Activated naive CD8-positive, alpha-beta T cell treated with anti-CD3 and anti-CD28 coated beads, Interleukin-2, amount 10 ng/mL, durations not matched to agents 7 days and 5 days (primary cell): ENCODE measurements at regions not wholly inside any gene's neighbourhood (a gene's known extent, or its start where the extent isn't known, plus 50 kb on each side); places are given as distances from the start of the nearest gene placed in this dataset.
A peak's percentile ranks its signal among the peaks of the same experiment; 100 is the strongest.
"Not testable (repeated sequence)": the region's sequence is repeated elsewhere in the genome, so short reads cannot be mapped to it uniquely, and the experiment has no call there.

ENCODE experiments used
- ATAC-seq: fragments of 150-1000 bp; cut with Tn5 transposase; one replicate; pipeline ENCODE4 v1.10.0; 2021; ENCODE audit warnings: low read depth, moderate library complexity
- POLR2A ChIA-PET: fragments of 350-600 bp; sonication (Branson Sonifier 250); formaldehyde crosslinking; loops from one replicate; lab custom pipeline; 2021; ENCODE audit warnings: antibody characterized with exemption; lab: Charles Lee
- DNase-seq: peaks from one replicate; pipeline ENCODE4 v3.0.0; 2021
- H3K27ac Mint-ChIP-seq: one replicate; pipeline ENCODE4 v1.8.0; 2022; ENCODE audit warnings: mild to moderate bottlenecking, mixed read lengths
- H3K27me3 Mint-ChIP-seq: one replicate; pipeline ENCODE4 v1.8.0; 2022; ENCODE audit warnings: mild to moderate bottlenecking, moderate library complexity, mixed read lengths
- H3K36me3 Mint-ChIP-seq: one replicate; pipeline ENCODE4 v1.8.0; 2021; ENCODE audit warnings: mild to moderate bottlenecking, mixed read lengths
- H3K4me1 Mint-ChIP-seq: one replicate; pipeline ENCODE4 v1.8.0; 2021; ENCODE audit warnings: mixed read lengths
- H3K4me3 Mint-ChIP-seq: one replicate; pipeline ENCODE4 v1.8.0; 2022; ENCODE audit warnings: mild to moderate bottlenecking, moderate library complexity, mixed read lengths
- H3K9me3 Mint-ChIP-seq: one replicate; pipeline ENCODE4 v1.8.0; 2021; ENCODE audit warnings: mixed read lengths

DNA sequence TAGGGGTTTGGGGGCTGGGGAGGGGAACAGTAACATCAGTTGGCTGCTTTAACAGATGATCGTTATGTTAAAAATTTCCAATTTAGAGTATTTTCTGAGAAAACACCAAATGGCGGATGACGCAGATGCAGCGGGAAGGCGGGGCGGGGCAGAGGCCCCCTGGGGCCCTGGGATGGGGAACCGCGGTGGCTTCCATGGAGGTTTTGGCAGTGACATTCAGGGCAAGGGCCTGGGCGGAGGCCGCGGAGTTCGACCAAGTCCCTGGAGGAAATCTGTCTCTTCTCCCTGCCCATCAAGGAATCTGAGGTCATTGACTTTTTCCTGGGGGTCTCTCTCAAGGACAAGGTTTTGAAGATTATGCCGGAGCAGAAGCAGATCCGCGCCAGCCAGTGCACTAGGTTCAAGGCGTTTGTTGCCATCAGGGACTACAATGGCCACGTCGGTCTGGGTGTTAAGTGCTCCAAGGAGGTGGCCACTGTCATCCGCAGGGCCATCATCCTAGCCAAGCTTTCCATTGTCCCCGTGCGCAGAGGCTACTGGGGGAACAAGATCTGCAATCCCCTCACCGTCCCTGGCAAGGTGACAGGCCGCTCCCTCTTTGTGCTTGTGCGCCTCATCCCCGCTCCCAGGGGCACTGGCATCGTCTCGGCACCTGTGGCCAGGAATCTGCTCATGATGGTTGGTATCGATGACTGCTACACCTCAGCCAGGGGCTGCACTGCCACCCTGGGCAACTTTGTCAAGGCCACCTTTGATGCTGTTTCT, 310.2 kb downstream of the PTPRC start:
- Mint-ChIP-seq H3K27me3 (no peaks in the 10 kb centered on the region), H3K4me3 (no peak overlapping the region), H3K36me3 (peaks cover 11% of the 10 kb centered on the region), H3K9me3 (no peaks in the 10 kb centered on the region), H3K27ac (no peak overlapping the region), H3K4me1 (peaks cover 6% of the 10 kb centered on the region)
- ATAC-seq: no peak
- POLR2A ChIA-PET: no interaction called here
- DNase-seq: no peak

DNA sequence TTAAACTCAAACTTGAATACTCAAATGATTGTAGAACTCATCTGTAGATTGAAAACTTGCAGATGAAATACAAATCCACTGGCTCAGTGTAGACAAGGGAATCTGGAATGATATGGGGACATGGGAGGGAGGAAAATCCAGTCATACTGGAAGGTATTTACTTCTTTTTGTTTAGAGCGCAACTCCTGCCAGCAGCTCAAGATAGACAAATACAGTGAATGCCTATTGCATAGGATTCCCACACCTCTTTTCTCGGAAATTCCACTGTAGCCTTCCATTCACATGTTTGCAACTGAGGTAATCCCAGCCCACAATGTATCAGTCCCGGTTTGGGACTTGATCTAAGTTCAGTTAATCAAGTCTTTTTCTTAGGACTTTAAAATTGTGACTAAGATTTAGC, 311.2 kb downstream of the PTPRC start:
- Mint-ChIP-seq H3K4me3 (no peak overlapping the region), H3K4me1 (peaks cover 8% of the 10 kb centered on the region), H3K27me3 (no peaks in the 10 kb centered on the region), H3K36me3 (peaks cover 13% of the 10 kb centered on the region), H3K27ac (no peak overlapping the region), H3K9me3 (peaks cover 2% of the 10 kb centered on the region)
- ATAC-seq (no peak), DNase-seq (no peak)
- POLR2A ChIA-PET: interaction anchor here (1.9 kb wide), 1 partner anchor 14 kb away, joined by 6 read pairs; no protein-coding TSS in a partner anchor

DNA sequence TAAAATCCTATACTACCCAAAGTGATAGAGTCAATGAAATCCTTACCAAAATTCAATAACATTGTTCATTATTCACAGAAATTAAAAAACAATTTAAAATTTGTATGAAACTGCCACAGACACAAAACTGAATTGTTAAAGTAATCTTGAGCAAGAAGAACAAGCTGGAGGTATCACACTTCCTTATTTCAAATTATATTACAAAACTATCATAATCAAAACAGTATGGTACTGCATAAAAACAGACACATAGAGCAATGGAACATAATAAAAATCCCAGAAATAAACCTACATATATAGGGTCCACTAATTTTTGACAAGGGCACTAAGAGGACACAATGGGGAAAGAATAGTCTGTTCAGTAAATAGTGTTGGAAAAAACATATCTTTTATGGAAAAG, 316.2 kb downstream of the PTPRC start:
- Mint-ChIP-seq H3K4me1 (peaks cover 24% of the 10 kb centered on the region), H3K9me3 (peaks cover 8% of the 10 kb centered on the region), H3K4me3 (no peak overlapping the region), H3K27me3 (no peaks in the 10 kb centered on the region), H3K36me3 (peaks cover 20% of the 10 kb centered on the region), H3K27ac (no peak overlapping the region)
- no peak for ATAC-seq
- POLR2A ChIA-PET: interaction anchor here (1.6 kb wide), 1 partner anchor 18 kb away, joined by 4 read pairs; no protein-coding TSS in a partner anchor
- no peak for DNase-seq

DNA sequence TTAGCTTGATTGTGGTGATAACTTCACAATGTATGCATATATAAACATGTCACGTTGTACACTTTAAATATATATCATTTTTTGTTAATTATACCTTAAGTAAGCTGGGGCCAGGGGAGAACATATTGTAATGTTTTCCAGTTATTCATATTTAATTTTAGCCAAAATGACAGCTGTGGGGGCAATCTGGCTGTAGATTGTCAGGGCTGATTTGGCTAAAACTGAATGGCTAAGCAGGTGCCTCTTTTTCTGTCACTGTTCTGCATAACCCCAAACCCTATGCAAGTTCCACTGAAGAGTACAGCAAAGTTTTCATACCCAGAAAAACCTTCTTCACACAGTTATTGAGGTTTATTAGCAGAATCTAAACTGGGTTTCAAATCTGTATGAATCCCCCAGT, 318.2 kb downstream of the PTPRC start:
- H3K27me3 Mint-ChIP-seq: no peaks in the 10 kb centered on the region
- H3K4me3 Mint-ChIP-seq: no peak overlapping the region
- ATAC-seq: no peak
- H3K36me3 Mint-ChIP-seq: peaks cover 17% of the 10 kb centered on the region
- peaks cover 9% of the 10 kb centered on the region for H3K9me3 Mint-ChIP-seq
- no peak for DNase-seq
- POLR2A ChIA-PET: interaction anchor here (1.6 kb wide), 1 partner anchor 20 kb away, joined by 4 read pairs; no protein-coding TSS in a partner anchor
- peaks cover 18% of the 10 kb centered on the region for H3K4me1 Mint-ChIP-seq
- no peak overlapping the region for H3K27ac Mint-ChIP-seq

DNA sequence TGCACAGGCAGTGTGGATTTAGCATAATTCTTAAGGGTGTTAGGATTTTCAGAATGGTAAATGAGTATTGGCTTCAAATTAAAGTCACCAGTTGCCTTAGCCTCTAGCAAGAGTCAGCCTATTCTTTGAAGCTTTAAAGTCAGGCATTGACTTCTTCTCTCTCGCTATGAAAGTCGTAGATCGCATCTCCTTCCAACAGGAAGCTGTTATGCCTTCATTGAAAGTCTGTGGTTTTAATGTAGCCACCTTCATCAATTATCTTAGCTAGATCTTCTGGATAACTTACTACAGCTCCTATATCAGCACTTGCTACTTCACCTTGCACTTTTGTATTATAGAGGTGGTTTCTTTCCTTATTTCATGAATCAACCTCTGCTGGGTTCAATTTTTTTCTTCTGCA, 320.2 kb downstream of the PTPRC start:
- Mint-ChIP-seq H3K27me3 (no peaks in the 10 kb centered on the region), H3K36me3 (peaks cover 34% of the 10 kb centered on the region), H3K4me1 (peaks cover 33% of the 10 kb centered on the region), H3K27ac (peak overlapping the region; percentile 70), H3K4me3 (peak overlapping the region; percentile 17), H3K9me3 (peaks cover 12% of the 10 kb centered on the region)
- POLR2A ChIA-PET: interaction anchor here (1.0 to 1.3 kb wide), 2 partner anchors 8 to 22 kb away, joined by 4 to 5 read pairs; no protein-coding TSS in a partner anchor
- ATAC-seq (peak; percentile 65), DNase-seq (no peak)

DNA sequence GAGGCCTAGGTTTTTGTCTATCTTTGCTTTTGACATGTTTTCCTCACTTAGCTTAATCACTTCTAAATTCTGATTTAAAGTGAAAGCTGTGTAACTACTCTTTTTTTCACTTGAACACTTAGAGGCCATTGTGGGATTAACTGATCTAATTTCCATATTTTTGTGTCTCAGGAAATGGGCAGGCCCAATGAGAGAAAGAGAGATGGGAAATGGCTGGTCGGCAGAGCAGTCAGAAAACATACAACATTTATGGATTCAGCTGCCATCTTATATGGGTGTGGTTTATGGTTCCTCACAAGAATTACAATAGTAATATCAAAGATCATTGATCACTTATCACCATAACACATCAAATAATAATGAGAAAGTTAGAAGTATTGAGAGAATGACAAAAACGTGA, 320.8 kb downstream of the PTPRC start:
- DNase-seq (no peak), ATAC-seq (no peak)
- POLR2A ChIA-PET: interaction anchor here (0.7 to 1.3 kb wide), 2 partner anchors 22 to 24 kb away, joined by 3 to 5 read pairs; no protein-coding TSS in a partner anchor
- Mint-ChIP-seq H3K9me3 (peaks cover 10% of the 10 kb centered on the region), H3K27me3 (no peaks in the 10 kb centered on the region), H3K4me3 (peak overlapping the region; percentile 17), H3K4me1 (peaks cover 37% of the 10 kb centered on the region), H3K27ac (peak overlapping the region; percentile 70), H3K36me3 (peaks cover 35% of the 10 kb centered on the region)

DNA sequence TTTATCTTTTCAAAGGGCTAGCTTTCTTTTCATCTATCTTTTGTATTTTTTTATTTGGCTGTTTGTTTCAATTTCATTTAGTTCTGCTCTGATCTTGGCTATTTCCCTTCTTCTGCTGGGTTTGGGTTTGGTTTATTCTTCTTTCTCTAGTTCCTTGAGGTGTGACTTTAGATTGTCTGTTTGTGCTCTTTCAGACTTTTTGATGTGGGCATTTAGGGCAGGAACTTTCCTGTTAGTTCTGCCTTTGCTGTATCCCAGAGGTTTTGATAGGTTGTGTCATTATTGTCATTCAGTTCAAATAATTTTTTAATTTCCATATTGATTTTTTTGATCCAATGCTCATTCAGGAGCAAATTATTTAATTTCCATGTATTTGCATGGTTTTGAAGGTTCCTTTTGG, 325.0 kb downstream of the PTPRC start:
- Mint-ChIP-seq H3K9me3 (peaks cover 14% of the 10 kb centered on the region), H3K4me1 (peaks cover 52% of the 10 kb centered on the region), H3K4me3 (peak overlapping the region; percentile 68), H3K36me3 (peaks cover 51% of the 10 kb centered on the region), H3K27ac (peak overlapping the region; percentile 85)
- DNase-seq, H3K27me3 Mint-ChIP-seq, ATAC-seq: not testable (repeated sequence)
- POLR2A ChIA-PET: interaction anchor here (1.1 to 1.5 kb wide), 2 partner anchors 26 to 78 kb away, joined by 3 read pairs; no protein-coding TSS in a partner anchor

DNA sequence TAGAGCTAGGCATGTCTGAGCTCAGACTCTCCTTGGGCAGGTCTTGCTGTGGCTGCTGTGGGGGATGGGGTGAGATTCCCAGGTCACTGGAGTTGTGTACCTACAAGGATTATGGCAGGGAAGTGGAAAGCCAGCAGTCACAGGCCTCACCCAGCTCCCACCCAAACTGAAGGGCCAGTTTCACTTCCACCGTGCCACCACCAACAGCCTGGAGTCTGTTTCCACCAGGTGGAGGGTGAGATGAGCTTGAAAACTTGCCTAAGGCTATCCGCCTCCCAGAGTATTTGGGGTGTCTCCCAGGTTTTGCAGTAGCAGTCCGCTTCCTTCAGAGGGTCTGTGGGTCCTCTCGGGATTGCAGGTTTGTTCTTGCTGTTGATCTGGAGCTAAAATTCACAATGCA, 327.7 kb downstream of the PTPRC start:
- peaks cover 46% of the 10 kb centered on the region for H3K4me1 Mint-ChIP-seq
- no peaks in the 10 kb centered on the region for H3K27me3 Mint-ChIP-seq
- DNase-seq (no peak), ATAC-seq (no peak)
- POLR2A ChIA-PET: interaction anchor here (0.8 to 2.3 kb wide), 2 partner anchors 30 to 43 kb away, joined by 3 to 20 read pairs; no protein-coding TSS in a partner anchor
- H3K27ac Mint-ChIP-seq: peak overlapping the region; percentile 82
- peaks cover 14% of the 10 kb centered on the region for H3K9me3 Mint-ChIP-seq
- H3K36me3 Mint-ChIP-seq: peaks cover 49% of the 10 kb centered on the region
- peak overlapping the region; percentile 53 for H3K4me3 Mint-ChIP-seq

DNA sequence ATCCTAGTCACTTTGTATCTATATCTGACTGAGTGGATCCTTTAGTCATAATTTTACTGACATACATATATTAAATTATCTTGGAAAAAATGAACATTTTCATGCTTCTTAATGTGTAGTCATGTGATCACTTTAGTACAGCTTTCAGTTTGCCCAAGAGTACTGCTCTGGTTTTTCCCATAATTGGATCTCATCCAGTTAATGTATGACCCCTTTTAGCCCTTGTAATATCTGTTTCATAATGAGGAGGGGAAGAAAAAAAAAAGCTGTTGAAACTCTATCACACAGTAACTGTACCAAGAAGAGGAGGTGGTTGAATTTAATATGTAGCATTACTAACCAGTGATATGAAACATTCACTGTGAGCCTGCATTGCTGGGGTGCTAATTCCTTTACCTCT, 328.7 kb downstream of the PTPRC start:
- peak overlapping the region; percentile 79 for H3K27ac Mint-ChIP-seq
- ATAC-seq (no peak), DNase-seq (no peak)
- no peaks in the 10 kb centered on the region for H3K27me3 Mint-ChIP-seq
- H3K4me1 Mint-ChIP-seq: peaks cover 46% of the 10 kb centered on the region
- POLR2A ChIA-PET: interaction anchor here (0.8 to 2.3 kb wide), 2 partner anchors 9 to 31 kb away, joined by 4 to 20 read pairs; no protein-coding TSS in a partner anchor
- H3K36me3 Mint-ChIP-seq: peaks cover 45% of the 10 kb centered on the region
- peak overlapping the region; percentile 66 for H3K4me3 Mint-ChIP-seq
- peaks cover 16% of the 10 kb centered on the region for H3K9me3 Mint-ChIP-seq

DNA sequence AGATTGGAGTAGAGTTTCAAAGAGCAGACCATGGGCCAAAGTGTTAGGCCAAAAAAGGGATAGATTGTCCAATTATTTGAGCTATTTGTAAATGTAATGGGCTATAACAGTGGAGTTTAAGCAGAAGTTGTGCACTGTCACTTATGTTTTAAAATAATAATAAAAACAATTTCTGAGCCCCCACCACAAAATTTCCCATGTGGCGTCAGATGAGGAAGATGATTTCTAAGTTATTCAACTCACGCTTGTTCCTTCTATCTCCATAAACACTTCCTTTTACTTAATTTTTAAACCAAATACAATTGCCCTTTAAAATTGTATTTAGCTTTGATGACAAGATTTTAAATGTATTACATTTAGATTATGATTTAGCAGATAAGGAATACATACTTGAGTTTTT, 330.0 kb downstream of the PTPRC start:
- ATAC-seq (no peak), DNase-seq (no peak)
- POLR2A ChIA-PET: no interaction called here
- Mint-ChIP-seq H3K36me3 (peaks cover 38% of the 10 kb centered on the region), H3K27ac (no peak overlapping the region), H3K27me3 (no peaks in the 10 kb centered on the region), H3K4me1 (peaks cover 37% of the 10 kb centered on the region), H3K9me3 (peaks cover 13% of the 10 kb centered on the region), H3K4me3 (no peak overlapping the region)

DNA sequence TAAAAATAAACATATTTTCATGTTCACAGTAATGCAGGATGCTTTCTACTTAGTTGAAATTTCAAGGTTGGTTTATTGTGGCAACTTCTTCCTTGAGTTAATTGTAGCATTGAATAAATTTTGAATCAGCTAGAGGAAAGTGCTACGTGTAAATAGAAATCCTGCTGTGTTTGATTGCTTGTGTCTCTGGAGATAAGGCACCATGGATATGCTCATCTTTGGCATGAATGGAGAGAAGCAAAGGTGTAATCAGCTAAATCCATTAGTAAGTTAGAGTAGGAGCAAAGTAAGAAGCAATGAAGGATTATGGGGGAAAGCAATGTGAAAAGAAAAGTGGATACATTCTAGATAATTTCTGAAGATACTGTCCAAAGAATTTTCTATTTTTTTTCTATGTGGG, 331.1 kb downstream of the PTPRC start:
- Mint-ChIP-seq H3K9me3 (peaks cover 11% of the 10 kb centered on the region), H3K27ac (no peak overlapping the region), H3K36me3 (peaks cover 35% of the 10 kb centered on the region), H3K27me3 (no peaks in the 10 kb centered on the region), H3K4me3 (no peak overlapping the region), H3K4me1 (peaks cover 30% of the 10 kb centered on the region)
- POLR2A ChIA-PET: interaction anchor here (1.3 kb wide), 1 partner anchor 33 kb away, joined by 3 read pairs; no protein-coding TSS in a partner anchor
- ATAC-seq (no peak), DNase-seq (no peak)

DNA sequence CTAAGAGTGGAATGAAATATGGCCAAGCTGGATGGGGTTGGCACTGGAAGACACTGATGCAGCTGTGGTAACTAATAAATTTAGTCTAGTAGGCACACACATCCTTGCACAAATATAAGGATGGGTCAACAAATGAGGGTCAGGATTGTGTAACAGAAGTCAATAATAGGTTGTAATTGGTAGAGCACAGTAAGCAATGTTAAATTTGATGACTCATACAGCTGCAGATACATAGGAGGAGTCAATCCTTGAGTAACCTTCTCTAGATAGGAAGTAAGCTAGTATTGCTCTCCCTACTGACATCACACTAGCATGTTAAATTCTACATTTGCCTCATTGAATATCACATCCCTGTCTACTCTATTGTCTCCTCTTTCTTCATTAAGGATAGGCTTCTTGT, 332.1 kb downstream of the PTPRC start:
- peaks cover 31% of the 10 kb centered on the region for H3K4me1 Mint-ChIP-seq
- H3K9me3 Mint-ChIP-seq: peaks cover 11% of the 10 kb centered on the region
- peak; percentile 61 for ATAC-seq
- peaks cover 32% of the 10 kb centered on the region for H3K36me3 Mint-ChIP-seq
- DNase-seq: no peak
- POLR2A ChIA-PET: interaction anchor here (0.6 to 1.3 kb wide), 2 partner anchors 34 to 377 kb away, joined by 3 read pairs; no protein-coding TSS in a partner anchor
- H3K4me3 Mint-ChIP-seq: no peak overlapping the region
- H3K27ac Mint-ChIP-seq: no peak overlapping the region
- no peaks in the 10 kb centered on the region for H3K27me3 Mint-ChIP-seq

DNA sequence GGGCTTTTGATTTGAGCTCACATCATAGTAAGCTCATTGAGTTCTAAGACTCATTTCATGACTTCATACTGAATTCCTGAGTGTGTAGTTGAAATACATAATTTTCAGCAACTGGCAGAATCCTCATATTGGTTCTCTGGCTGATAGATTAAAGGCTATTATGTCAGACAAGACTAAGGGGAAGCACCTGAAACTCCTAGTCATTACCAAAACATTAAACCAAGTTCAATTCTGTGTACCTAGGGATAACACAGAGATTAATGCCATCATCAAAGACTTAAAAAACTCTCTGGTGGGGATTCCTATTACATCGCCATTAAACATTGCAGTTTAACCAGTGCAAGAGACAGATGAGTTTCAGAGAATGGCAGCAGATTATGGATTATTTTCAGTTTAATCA, 339.1 kb downstream of the PTPRC start:
- peaks cover 36% of the 10 kb centered on the region for H3K36me3 Mint-ChIP-seq
- no peak for ATAC-seq

More for the DNA sequence above, 339.1 kb downstream of the PTPRC start:
- Mint-ChIP-seq H3K4me1 (peaks cover 21% of the 10 kb centered on the region), H3K4me3 (no peak overlapping the region), H3K27ac (no peak overlapping the region), H3K9me3 (peaks cover 13% of the 10 kb centered on the region), H3K27me3 (no peaks in the 10 kb centered on the region)
- POLR2A ChIA-PET: no interaction called here
- no peak for DNase-seq
